K562 (cell line): ENCODE measurements at regions not wholly inside any gene's neighbourhood (a gene's known extent, or its start where the extent isn't known, plus 50 kb on each side); places are given as distances from the start of the nearest gene placed in this dataset.

Experiments used
- ATAC-seq: fragments of 200-7000 bp; cut with Tn5 transposase; 3 replicates; pipeline ENCODE4 v1.9.1; 2020; ENCODE audit warnings: moderate library complexity
- BruUV-seq: library from RNA; stranded (reverse); fragments of 400-500 nt; replicated peaks from 2 replicates; lab custom pipeline; 2021; lab: Mats Ljungman, UMichigan
- CTCF ChIA-PET: fragments of 300-600 bp; formaldehyde crosslinking; extraction: SDS; loops from one replicate; lab custom pipeline; 2021; ENCODE audit warnings: low intra/inter-chr PET ratio; lab: Yijun Ruan, JAX
- POLR2A ChIA-PET: fragments of 300-600, 350-650 bp; sonication (Branson Sonifier 250); formaldehyde crosslinking; extraction: SDS; loops from one replicate; lab custom pipeline; 2021; ENCODE audit warnings: antibody characterized with exemption, inconsistent platforms; lab: Yijun Ruan, JAX
- DNase-seq, 4 experiments: peaks; one replicate each; pipeline versions ENCODE4 v3.0.0 to v3.0.0-alpha.2; 2011 to 2018; ENCODE audit warnings: low spot score in 3 of 4, mixed read lengths in 3 of 4; ENCODE audit errors: extremely low read depth in 1 of 4
- FAIRE-seq: peaks from 2 replicates; lab custom pipeline; 2011; peaks lifted over from hg19 to GRCh38; lab: Jason Lieb, UNC
- H2AFZ ChIP-seq: 2 replicates; pipeline ENCODE4 v1.6.0; 2011; ENCODE audit warnings: low read depth, low read length, control low read depth, inconsistent platforms
- H3K27ac ChIP-seq: fragments of 200-600 bp; 3 replicates; pipeline ENCODE4 v1.8.0; 2011; ENCODE audit warnings: low read depth, mild to moderate bottlenecking, control low read depth, inconsistent platforms, low read length, moderate library complexity, mixed read lengths; ENCODE audit errors: extremely low read depth
- H3K27me3 ChIP-seq, 2 experiments: fragments of 300-600 bp in 1 of 2; 2 replicates in 1 of 2; 3 replicates in 1 of 2; pipeline versions ENCODE4 v1.6.0 to v1.8.0; 2011; ENCODE audit warnings: inconsistent platforms in 2 of 2, low read length in 2 of 2, mild to moderate bottlenecking in 1 of 2, mixed read lengths in 1 of 2, moderate library complexity in 1 of 2; ENCODE audit not compliant: control insufficient read depth in 2 of 2, insufficient read depth in 2 of 2
- H3K36me3 ChIP-seq: fragments of 300-600 bp; 3 replicates; pipeline ENCODE4 v1.8.0; 2011; ENCODE audit warnings: mild to moderate bottlenecking, low read length, inconsistent platforms; ENCODE audit not compliant: control insufficient read depth, insufficient read depth
- H3K4me1 ChIP-seq, 2 experiments: fragments of 200-600 bp in 1 of 2; replicated peaks in 1 of 2; 2 replicates in 1 of 2; 3 replicates in 1 of 2; pipeline versions ENCODE4 v1.5.1 to v1.8.0; 2011; ENCODE audit warnings: inconsistent platforms in 2 of 2, low read length in 2 of 2, mild to moderate bottlenecking in 1 of 2, mixed read lengths in 1 of 2, moderate library complexity in 1 of 2; ENCODE audit not compliant: control insufficient read depth in 2 of 2, insufficient read depth in 2 of 2
- H3K4me2 ChIP-seq: 2 replicates; pipeline ENCODE4 v1.6.1; 2011; ENCODE audit warnings: low read length, control low read depth, inconsistent platforms, mixed read lengths; ENCODE audit not compliant: insufficient read depth
- H3K4me3 ChIP-seq: fragments of 200-600 bp; sonication (generic), shearing (Covaris generic); 2 replicates; pipeline ENCODE4 v1.5.1; 2016; ENCODE audit warnings: control low read depth, inconsistent platforms
- H3K79me2 ChIP-seq: fragments of 200-600 bp; 3 replicates; pipeline ENCODE4 v1.8.0; 2011; ENCODE audit warnings: low read length, inconsistent platforms; ENCODE audit not compliant: control insufficient read depth, insufficient read depth
- H3K9ac ChIP-seq, 2 experiments: 2 replicates each; pipeline versions ENCODE4 v1.6.0 to v1.6.1; 2011; ENCODE audit warnings: low read depth in 2 of 2, low read length in 2 of 2, control low read depth in 1 of 2, inconsistent platforms in 1 of 2, mild to moderate bottlenecking in 1 of 2, mixed read lengths in 1 of 2; ENCODE audit not compliant: insufficient read depth in 1 of 2
- H3K9me1 ChIP-seq: one replicate; pipeline ENCODE4 v1.6.0; 2011; ENCODE audit warnings: inconsistent platforms, mild to moderate bottlenecking, low read length, moderate library complexity; ENCODE audit not compliant: control insufficient read depth, insufficient read depth
- H3K9me3 ChIP-seq: replicated peaks from 2 replicates; pipeline ENCODE4 v1.5.1; 2011; ENCODE audit warnings: low read depth, low read length, inconsistent platforms; ENCODE audit not compliant: control insufficient read depth, insufficient read depth
- H4K20me1 ChIP-seq: replicated peaks from 2 replicates; pipeline ENCODE4 v1.6.1; 2011; ENCODE audit warnings: low read length, inconsistent platforms, mixed read lengths; ENCODE audit not compliant: control insufficient read depth, insufficient read depth
- ATF2 ChIP-seq: sonication (generic); formaldehyde crosslinking; IDR thresholded peaks from 2 replicates; pipeline ENCODE4 v1.8.1; 2022; ENCODE audit warnings: missing genetic modification reagents
- BRD9 ChIP-seq: fragments of 450-650 bp; IDR thresholded peaks from 2 replicates; pipeline ENCODE4 v1.6.1; 2018; ENCODE audit warnings: low read depth; ENCODE audit not compliant: partially characterized antibody
- CC2D1A ChIP-seq: fragments of 450-650 bp; IDR thresholded peaks from 2 replicates; pipeline ENCODE4 v1.6.1; 2017; ENCODE audit warnings: mild to moderate bottlenecking
- CREM ChIP-seq: IDR thresholded peaks from 2 replicates; pipeline ENCODE4 v1.6.1; 2014; ENCODE audit warnings: antibody characterized with exemption, low read depth
- CTBP1 ChIP-seq: fragments of 450-650 bp; IDR thresholded peaks from 2 replicates; pipeline ENCODE4 v1.6.1; 2016; ENCODE audit warnings: borderline replicate concordance
- DEAF1 ChIP-seq: fragments of 450-650 bp; formaldehyde crosslinking; IDR thresholded peaks from 2 replicates; pipeline ENCODE4 v1.4.0; 2020; ENCODE audit warnings: mild to moderate bottlenecking, moderate library complexity
- JUND ChIP-seq, 2 experiments: IDR thresholded peaks; 2 replicates in 1 of 2; 3 replicates in 1 of 2; pipeline ENCODE4 v1.6.1; 2011; ENCODE audit warnings: borderline replicate concordance in 2 of 2, low read depth in 2 of 2, low read length in 2 of 2, improper control_type of control experiment in 1 of 2, missing biosample characterization in 1 of 2, missing genetic modification characterization in 1 of 2, missing genetic modification reagents in 1 of 2
- KDM1A ChIP-seq, 2 experiments: fragments of 450-650 bp; IDR thresholded peaks; 2 replicates each; pipeline ENCODE4 v1.6.1; 2016; ENCODE audit warnings: mild to moderate bottlenecking in 2 of 2
- KLF16 ChIP-seq: IDR thresholded peaks from 2 replicates; pipeline ENCODE4 v1.6.1; 2016; ENCODE audit warnings: antibody characterized with exemption
- MAZ ChIP-seq, 2 experiments: fragments of 450-650 bp in 1 of 2; sonication (generic) in 1 of 2; formaldehyde crosslinking; IDR thresholded peaks in 1 of 2; conservative IDR thresholded peaks in 1 of 2; 2 replicates each; pipeline versions ENCODE4 v1.4.0 to v1.5.0; 2020; ENCODE audit warnings: mild to moderate bottlenecking in 1 of 2, missing genetic modification reagents in 1 of 2
- MBD1 ChIP-seq: fragments of 250-450 bp; sonication (Bioruptor Pico); IDR thresholded peaks from 2 replicates; pipeline ENCODE4 v1.8.0; 2022; ENCODE audit warnings: inconsistent platforms
- RCOR1 ChIP-seq, 2 experiments: IDR thresholded peaks; 2 replicates each; pipeline ENCODE4 v1.6.1; 2012; ENCODE audit warnings: low read depth in 2 of 2, low read length in 2 of 2, borderline replicate concordance in 1 of 2, improper control_type of control experiment in 1 of 2
- SPI1 ChIP-seq: IDR thresholded peaks from 2 replicates; pipeline ENCODE4 v1.6.1; 2011; ENCODE audit warnings: low read depth, low read length, control low read depth, borderline replicate concordance
- TEAD2 ChIP-seq: fragments of 450-650 bp; IDR thresholded peaks from 2 replicates; pipeline ENCODE4 v1.6.1; 2016; ENCODE audit warnings: missing genetic modification characterization, control low read depth, missing compliant biosample characterization
- YY1 ChIP-seq, 3 experiments: IDR thresholded peaks; 2 replicates each; pipeline ENCODE4 v1.6.1; 2011; ENCODE audit warnings: low read length in 2 of 3, mild to moderate bottlenecking in 2 of 3, moderate library complexity in 2 of 3, borderline replicate concordance in 1 of 3, control low read depth in 1 of 3, low read depth in 1 of 3; ENCODE audit not compliant: insufficient read depth in 3 of 3, insufficient replicate concordance in 2 of 3, control insufficient read depth in 1 of 3, insufficient read length in 1 of 3; ENCODE audit errors: extremely low read depth in 1 of 3
- ZNF121 ChIP-seq: sonication (generic); formaldehyde crosslinking; conservative IDR thresholded peaks from 2 replicates; pipeline ENCODE4 v1.8.0; 2022; ENCODE audit warnings: missing genetic modification reagents
- WGBS: fragments of 100-300 bp; shearing (Covaris generic); methylation state at CpG from one replicate; pipeline ENCODE4 v1.1.6; 2016; ENCODE audit warnings: low coverage, mixed read lengths; ENCODE audit not compliant: insufficient coverage; ENCODE audit errors: missing lambda C conversion rate; 5-methylcytosine and 5-hydroxymethylcytosine counted together
- in situ Hi-C: fragments of 300-500 bp; cut with MboI; formaldehyde crosslinking; loops from 4 replicates; pipeline ENCODE4 v1.15.0; 2018; ENCODE audit warnings: inconsistent platforms, mixed read lengths
- intact Hi-C: fragments of 100-400 bp; cut with micrococcal nuclease; formaldehyde crosslinking; loops from 2 replicates; pipeline ENCODE4 v1.14.2; 2022

DNA sequence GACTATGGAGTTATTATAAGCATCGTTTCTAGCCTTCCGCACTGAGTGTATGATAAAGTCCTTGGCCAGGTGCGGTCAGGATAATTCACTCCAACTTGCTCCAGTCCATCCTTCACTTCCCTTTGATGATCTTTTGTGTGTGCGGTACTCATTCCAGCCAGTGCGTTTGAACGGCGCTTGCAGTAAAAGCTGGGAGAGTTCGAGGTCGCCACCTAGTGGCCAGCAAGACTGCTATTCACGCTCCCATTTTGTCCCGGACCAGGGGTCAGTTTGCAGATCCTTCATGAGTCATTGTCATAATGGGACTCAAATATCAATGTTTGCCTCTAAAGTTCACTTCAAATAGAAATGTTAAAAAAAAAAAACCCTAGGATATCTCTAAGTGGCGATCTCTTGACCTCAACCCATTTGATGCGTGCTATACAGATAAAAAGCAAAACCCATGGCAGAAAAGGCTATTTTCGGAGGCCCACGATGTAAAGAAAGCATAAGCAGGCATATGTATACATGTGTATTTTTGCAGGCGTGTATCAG lies 417.1 kb downstream of the TMEM114 start:
- H3K9ac ChIP-seq, result no peak overlapping the region
- CTCF ChIA-PET, result interaction anchor here (0.6 to 1.1 kb wide), 4 partner anchors 340 to 1148 kb away, joined by 3 to 7 read pairs (median 3); no protein-coding TSS in a partner anchor
- WGBS, result 10% methylated on average over 16 of the region's 16 CpGs
- H3K9me1 ChIP-seq, result no peaks in the 10 kb centered on the region
- H3K4me3 ChIP-seq, result no peak overlapping the region
- ATAC-seq, result peak; percentile 100
- H3K9me3 ChIP-seq, result no peaks in the 10 kb centered on the region
- H2AFZ ChIP-seq, result no peak overlapping the region
- intact Hi-C loops, result loop anchor here (2.0 to 10.0 kb wide), 2 partner anchors 62 to 148 kb away; no protein-coding TSS in a partner anchor
- H3K27me3 ChIP-seq, result peaks cover 19% of the 10 kb centered on the region in 2 experiments
- no peaks in the 10 kb centered on the region for H3K36me3 ChIP-seq
- H4K20me1 ChIP-seq, result no peaks in the 10 kb centered on the region; the same call in 1 of the 2 replicates
- POLR2A ChIA-PET, result interaction anchor here (1.1 to 1.5 kb wide), 2 partner anchors 33 to 36 kb away, joined by 3 read pairs; no protein-coding TSS in a partner anchor
- peak; percentile 96 for FAIRE-seq
- no peak overlapping the region for H3K27ac ChIP-seq
- no TSS peak for BruUV-seq
- H3K4me2 ChIP-seq, result no peak overlapping the region
- no peaks in the 10 kb centered on the region for H3K79me2 ChIP-seq
- in situ Hi-C loops, result no loop called here
- DNase-seq, result peak; percentile 85 to 94 (median 87)
- peaks cover 0 to 1% of the 10 kb centered on the region in 2 experiments; a peak in 2 of 5 replicates for H3K4me1 ChIP-seq
- TF ChIP-seq MBD1 (CRISPR knock-in tag) (no peak), TEAD2 (tag) (peak; percentile 91), YY1 (IDR thresholded peaks at IDR 0.05; ENCODE audit: borderline replicate concordance in 1 of 3, control insufficient read depth in 1 of 3, extremely low read depth in 1 of 3, insufficient read depth in 3 of 3, insufficient read length in 1 of 3, insufficient replicate concordance in 2 of 3, low read depth in 1 of 3, low read length in 2 of 3) (peak in 2 of 3 experiments; percentile 72 to 85), KLF16 (peak; percentile 66), CREM (peak; percentile 39), ZNF121 (CRISPR knock-in tag) (peak; percentile 21; the same call in 1 of the 2 replicates), ATF2 (no peak), CTBP1 (peak; percentile 77), BRD9 (no peak), CC2D1A (peak; percentile 37; the same call in 1 of the 2 replicates), KDM1A (IDR thresholded peaks at IDR 0.05) (peak in 1 of 2 experiments; percentile 57; a peak in 1 of 4 replicates), DEAF1 (CRISPR knock-in tag) (peak; percentile 74), MAZ (CRISPR knock-in tag; conservative IDR thresholded peaks at IDR 0.05 in 1 of 2, IDR thresholded peaks at IDR 0.05 in 1 of 2) (0 out of 4 replicates have a peak, but pooled peaks of 1 of the 2 experiments have one; percentile 26), SPI1 (peak; percentile 56; the same call in 1 of the 2 replicates), RCOR1 (IDR thresholded peaks at IDR 0.05; ENCODE audit: borderline replicate concordance in 1 of 2, low read depth in 2 of 2, low read length in 2 of 2) (peak in 1 of 2 experiments; percentile 83; a peak in 2 of 4 replicates), JUND (IDR thresholded peaks at IDR 0.05; ENCODE audit: borderline replicate concordance, low read depth, low read length) (peak; percentile 58), JUND (tag; IDR thresholded peaks at IDR 0.05; ENCODE audit: borderline replicate concordance, low read depth, low read length) (peak; percentile 28; the same call in 1 of the 3 replicates)
